Left ventricle myocardium inferior (tissue), 1 donor: ENCODE measurements at regions not wholly inside any gene's neighbourhood (a gene's known extent, or its start where the extent isn't known, plus 50 kb on each side); places are given as distances from the start of the nearest gene placed in this dataset.
A peak's percentile ranks its signal among the peaks of the same experiment; 100 is the strongest.

Source experiments
- DNase-seq: peaks from one replicate; pipeline ENCODE4 v3.0.0-alpha.2; 2020
- H3K27ac ChIP-seq: fragments of 200-600 bp; replicated peaks from 2 replicates; pipeline ENCODE4 v1.8.0; 2021
- H3K27me3 ChIP-seq: fragments of 200-600 bp; 2 replicates; pipeline ENCODE4 v1.8.0; 2021; ENCODE audit warnings: low read depth
- H3K36me3 ChIP-seq: fragments of 200-600 bp; 2 replicates; pipeline ENCODE4 v1.8.0; 2021
- H3K4me1 ChIP-seq: fragments of 200-600 bp; 2 replicates; pipeline ENCODE4 v1.8.0; 2021
- H3K4me3 ChIP-seq: fragments of 200-600 bp; 2 replicates; pipeline ENCODE4 v1.8.0; 2021; ENCODE audit warnings: mild to moderate bottlenecking, moderate library complexity
- H3K9me3 ChIP-seq: fragments of 200-600 bp; replicated peaks from 2 replicates; pipeline ENCODE4 v1.8.0; 2021
- CTCF ChIP-seq: fragments of 200-600 bp; IDR thresholded peaks from 2 replicates; pipeline ENCODE4 v1.8.0; 2021; ENCODE audit warnings: antibody characterized with exemption, mild to moderate bottlenecking, borderline replicate concordance
- intact Hi-C: fragments of 100-400 bp; cut with micrococcal nuclease; formaldehyde crosslinking; loops from one replicate; pipeline ENCODE4 v1.11.0; 2022
- donor health status: DM: no; HTN: yes; CAD: no; lungs with severe emphysema.

GRCh38 chr1:168821434-168821833 lies 92.4 kb upstream of the DPT start:
- intact Hi-C loops, result no loop called here
- H3K4me1 ChIP-seq, result peaks cover 26% of the 10 kb centered on the region
- no peaks in the 10 kb centered on the region for H3K27me3 ChIP-seq
- H3K4me3 ChIP-seq, result no peak overlapping the region
- H3K36me3 ChIP-seq, result no peaks in the 10 kb centered on the region
- H3K9me3 ChIP-seq, result no peaks in the 10 kb centered on the region
- no peak for TF ChIP-seq CTCF
- DNase-seq, result no peak
- no peak overlapping the region for H3K27ac ChIP-seq

GRCh38 chr1:168822911-168823310 lies 93.9 kb upstream of the DPT start:
- no peak for TF ChIP-seq CTCF
- DNase-seq, result no peak
- Histone ChIP-seq H3K27me3 (no peaks in the 10 kb centered on the region), H3K4me3 (no peak overlapping the region), H3K4me1 (peaks cover 26% of the 10 kb centered on the region), H3K27ac (peak overlapping the region; percentile 72), H3K9me3 (no peaks in the 10 kb centered on the region), H3K36me3 (no peaks in the 10 kb centered on the region)
- intact Hi-C loops, result no loop called here

GRCh38 chr1:168823988-168824387 lies 95.0 kb upstream of the DPT start:
- intact Hi-C loops, result no loop called here
- Histone ChIP-seq H3K4me3 (no peak overlapping the region), H3K27ac (peak overlapping the region; percentile 72), H3K4me1 (peaks cover 26% of the 10 kb centered on the region), H3K9me3 (no peaks in the 10 kb centered on the region), H3K36me3 (no peaks in the 10 kb centered on the region), H3K27me3 (no peaks in the 10 kb centered on the region)
- no peak for DNase-seq
- TF ChIP-seq CTCF, result no peak

GRCh38 chr1:168824418-168825065 lies 95.5 kb upstream of the DPT start:
- DNase-seq, result no peak
- no peaks in the 10 kb centered on the region for H3K9me3 ChIP-seq
- no peak overlapping the region for H3K4me3 ChIP-seq
- H3K4me1 ChIP-seq, result peaks cover 26% of the 10 kb centered on the region
- intact Hi-C loops, result no loop called here
- TF ChIP-seq CTCF, result no peak
- no peaks in the 10 kb centered on the region for H3K27me3 ChIP-seq
- peak overlapping the region; percentile 72 for H3K27ac ChIP-seq
- no peaks in the 10 kb centered on the region for H3K36me3 ChIP-seq

GRCh38 chr1:168825129-168825528 lies 96.1 kb upstream of the DPT start:
- peaks cover 26% of the 10 kb centered on the region for H3K4me1 ChIP-seq
- H3K27me3 ChIP-seq, result no peaks in the 10 kb centered on the region
- DNase-seq, result no peak
- intact Hi-C loops, result no loop called here
- H3K36me3 ChIP-seq, result no peaks in the 10 kb centered on the region
- no peak overlapping the region for H3K27ac ChIP-seq
- no peaks in the 10 kb centered on the region for H3K9me3 ChIP-seq
- H3K4me3 ChIP-seq, result no peak overlapping the region
- TF ChIP-seq CTCF, result no peak
